ENCODE measurements at regions not wholly inside any gene's neighbourhood (a gene's known extent, or its start where the extent isn't known, plus 50 kb on each side); places are given as distances from the start of the nearest gene placed in this dataset.

DNA sequence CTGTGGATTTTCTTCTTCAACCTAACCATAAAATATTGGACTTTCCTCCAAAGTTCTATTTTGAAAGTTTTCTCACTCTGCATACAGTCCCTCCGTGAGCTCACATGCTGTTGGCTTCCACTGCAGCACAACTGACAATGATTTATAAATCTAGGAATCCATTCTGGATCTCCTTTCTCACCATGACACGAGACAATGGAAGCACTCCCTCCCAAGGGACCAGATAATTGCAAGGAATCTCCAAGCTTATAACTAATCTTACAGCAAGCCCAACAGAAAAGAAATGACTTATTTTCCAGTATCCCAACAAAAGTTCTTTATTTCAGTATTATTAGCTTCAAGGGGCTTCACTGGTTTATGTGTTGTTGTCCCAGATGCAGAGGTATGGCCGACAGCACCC is 729.0 kb downstream of the RFPL4B start:
- no peak for TF ChIP-seq POLR2A (IDR thresholded peaks at IDR 0.05; ENCODE audit: low read length)
- TF ChIP-seq GATA1 (IDR thresholded peaks at IDR 0.05; ENCODE audit: low read depth, low read length): no peak
